Neural progenitor cell (in vitro differentiated cells): ENCODE measurements at regions not wholly inside any gene's neighbourhood (a gene's known extent, or its start where the extent isn't known, plus 50 kb on each side); places are given as distances from the start of the nearest gene placed in this dataset.

ENCODE experiments used
- EZH2 ChIP-seq: fragments of 200-600 bp; sonication (generic); IDR thresholded peaks from 2 replicates; pipeline ENCODE4 v1.6.1; 2017; ENCODE audit warnings: antibody characterized with exemption, mild to moderate bottlenecking, moderate library complexity
- EZH2phosphoT487 ChIP-seq: fragments of 200-600 bp; sonication (generic); IDR thresholded peaks from 2 replicates; pipeline ENCODE4 v1.6.1; 2017; ENCODE audit warnings: antibody characterized with exemption
- TF ChIP-seq, protein P1 (sequence below): fragments of 200-600 bp; sonication (generic); IDR thresholded peaks from 2 replicates; pipeline ENCODE4 v1.5.1; 2017; ENCODE audit warnings: antibody characterized with exemption, mild to moderate bottlenecking

DNA sequence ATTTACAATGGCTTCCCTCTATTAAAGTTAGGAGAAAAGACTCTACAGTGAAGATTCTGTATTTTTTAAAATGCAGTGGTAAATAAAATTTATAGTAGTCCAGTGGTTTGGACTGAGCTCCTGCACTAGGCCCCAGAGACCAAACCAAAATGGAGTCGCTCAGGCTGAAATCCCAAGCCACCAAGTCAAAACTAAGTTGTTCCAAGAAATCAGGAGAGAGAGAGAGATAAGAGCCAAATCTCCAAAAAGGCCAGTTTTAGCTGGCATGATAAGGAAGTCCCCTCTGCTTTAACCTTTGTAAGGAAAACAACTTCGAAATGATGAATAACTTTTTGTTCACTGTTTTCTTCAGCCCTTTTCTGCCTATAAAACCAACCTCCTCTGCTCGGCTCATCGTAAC is 265.9 kb upstream of the KLF14 start:
- TF ChIP-seq, protein P1, sequence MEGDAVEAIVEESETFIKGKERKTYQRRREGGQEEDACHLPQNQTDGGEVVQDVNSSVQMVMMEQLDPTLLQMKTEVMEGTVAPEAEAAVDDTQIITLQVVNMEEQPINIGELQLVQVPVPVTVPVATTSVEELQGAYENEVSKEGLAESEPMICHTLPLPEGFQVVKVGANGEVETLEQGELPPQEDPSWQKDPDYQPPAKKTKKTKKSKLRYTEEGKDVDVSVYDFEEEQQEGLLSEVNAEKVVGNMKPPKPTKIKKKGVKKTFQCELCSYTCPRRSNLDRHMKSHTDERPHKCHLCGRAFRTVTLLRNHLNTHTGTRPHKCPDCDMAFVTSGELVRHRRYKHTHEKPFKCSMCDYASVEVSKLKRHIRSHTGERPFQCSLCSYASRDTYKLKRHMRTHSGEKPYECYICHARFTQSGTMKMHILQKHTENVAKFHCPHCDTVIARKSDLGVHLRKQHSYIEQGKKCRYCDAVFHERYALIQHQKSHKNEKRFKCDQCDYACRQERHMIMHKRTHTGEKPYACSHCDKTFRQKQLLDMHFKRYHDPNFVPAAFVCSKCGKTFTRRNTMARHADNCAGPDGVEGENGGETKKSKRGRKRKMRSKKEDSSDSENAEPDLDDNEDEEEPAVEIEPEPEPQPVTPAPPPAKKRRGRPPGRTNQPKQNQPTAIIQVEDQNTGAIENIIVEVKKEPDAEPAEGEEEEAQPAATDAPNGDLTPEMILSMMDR = no peak
- no peak for TF ChIP-seq EZH2
- no peak for TF ChIP-seq EZH2phosphoT487
